C4-2B (cell line): ENCODE measurements at regions not wholly inside any gene's neighbourhood (a gene's known extent, or its start where the extent isn't known, plus 50 kb on each side); places are given as distances from the start of the nearest gene placed in this dataset.

Source experiments
- CTCF ChIP-seq: fragments of 450-650 bp; conservative IDR thresholded peaks from 2 replicates; pipeline ENCODE4 v1.5.1; 2017; ENCODE audit warnings: mild to moderate bottlenecking
- ZFX ChIP-seq: fragments of 450-650 bp; IDR thresholded peaks from 2 replicates; pipeline ENCODE4 v1.6.1; 2017

GRCh38 chr2:123816928-123817327 is 208.2 kb upstream of the CNTNAP5 start:
- no peak for TF ChIP-seq CTCF
- no peak for TF ChIP-seq ZFX
